ENCODE measurements at regions not wholly inside any gene's neighbourhood (a gene's known extent, or its start where the extent isn't known, plus 50 kb on each side); places are given as distances from the start of the nearest gene placed in this dataset.

- no peak for TF ChIP-seq EZH2phosphoT487 (IDR thresholded peaks at IDR 0.05; ENCODE audit: insufficient read depth, low read depth)
- no peak for TF ChIP-seq EZH2 (IDR thresholded peaks at IDR 0.05; ENCODE audit: insufficient read depth, poor library complexity, severe bottlenecking)
Observed at GRCh38 chr22:48651036-48651890, 1176.4 kb downstream of the BRD1 start.
